CD8-positive, alpha-beta memory T cell (primary cell): ENCODE measurements at regions not wholly inside any gene's neighbourhood (a gene's known extent, or its start where the extent isn't known, plus 50 kb on each side); places are given as distances from the start of the nearest gene placed in this dataset.

Experiments
- CTCF ChIA-PET: fragments of 350-600 bp; sonication (Branson Sonifier 250); formaldehyde crosslinking; loops from one replicate; lab custom pipeline; 2021; ENCODE audit warnings: antibody characterized with exemption; lab: Charles Lee
- POLR2A ChIA-PET: fragments of 350-600 bp; sonication (Branson Sonifier 250); formaldehyde crosslinking; loops from one replicate; lab custom pipeline; 2021; ENCODE audit warnings: antibody characterized with exemption; lab: Charles Lee
- DNase-seq, 5 donors: peaks; one replicate each; pipeline versions ENCODE4 v3.0.0 to v3.0.0-alpha.2; 2020 to 2022; ENCODE audit warnings: mixed read lengths in 1 of 5
- H3K27ac ChIP-seq: one replicate; pipeline ENCODE4 v1.7.0; 2013; ENCODE audit warnings: low read depth, mild to moderate bottlenecking, low read length, moderate library complexity
- H3K27me3 ChIP-seq: 2 replicates; pipeline ENCODE4 v1.7.0; 2013; ENCODE audit warnings: low read length, mild to moderate bottlenecking; ENCODE audit not compliant: insufficient read depth, poor library complexity, severe bottlenecking
- H3K36me3 ChIP-seq: 2 replicates; pipeline ENCODE4 v1.7.0; 2013; ENCODE audit warnings: mild to moderate bottlenecking, low read length, moderate library complexity; ENCODE audit not compliant: insufficient read depth
- H3K4me1 ChIP-seq: 2 replicates; pipeline ENCODE4 v1.7.0; 2013; ENCODE audit warnings: mild to moderate bottlenecking, low read length, moderate library complexity; ENCODE audit not compliant: insufficient read depth
- H3K4me3 ChIP-seq: 2 replicates; pipeline ENCODE4 v1.7.0; 2013; ENCODE audit warnings: mild to moderate bottlenecking, low read length
- H3K9me3 ChIP-seq: 2 replicates; pipeline ENCODE4 v1.7.0; 2013; ENCODE audit warnings: mild to moderate bottlenecking, low read length
- H3K27ac Mint-ChIP-seq, 8 donors: one replicate each; pipeline ENCODE4 v1.8.0; 2020 to 2021; ENCODE audit warnings: mixed read lengths in 8 of 8, mild to moderate bottlenecking in 6 of 8, inconsistent platforms in 3 of 8, moderate library complexity in 3 of 8
- H3K27me3 Mint-ChIP-seq, 2 donors: one replicate each; pipeline ENCODE4 v1.8.0; 2020 to 2021; ENCODE audit warnings: mixed read lengths in 2 of 2, mild to moderate bottlenecking in 1 of 2, moderate library complexity in 1 of 2
- H3K36me3 Mint-ChIP-seq, 3 donors: one replicate each; pipeline ENCODE4 v1.8.0; 2020 to 2021; ENCODE audit warnings: mixed read lengths in 3 of 3, inconsistent platforms in 1 of 3, mild to moderate bottlenecking in 1 of 3
- H3K4me1 Mint-ChIP-seq, 3 donors: one replicate each; pipeline ENCODE4 v1.8.0; 2020 to 2021; ENCODE audit warnings: mixed read lengths in 3 of 3, inconsistent platforms in 1 of 3, mild to moderate bottlenecking in 1 of 3
- H3K4me3 Mint-ChIP-seq, 7 donors: one replicate each; pipeline ENCODE4 v1.8.0; 2020 to 2021; ENCODE audit warnings: mixed read lengths in 7 of 7, mild to moderate bottlenecking in 6 of 7, moderate library complexity in 4 of 7, inconsistent platforms in 2 of 7
- H3K9me3 Mint-ChIP-seq, 5 donors: one replicate each; pipeline ENCODE4 v1.8.0; 2020 to 2022; ENCODE audit warnings: mixed read lengths in 5 of 5, mild to moderate bottlenecking in 3 of 5, moderate library complexity in 2 of 5, inconsistent platforms in 1 of 5

GRCh38 chr13:100892981-100893380 lies 218.4 kb upstream of the TMTC4 start:
- ChIA-PET CTCF (no interaction called here), POLR2A (no interaction called here)
- no peaks in the 10 kb centered on the region for H3K9me3 ChIP-seq
- DNase-seq = no peak
- Mint-ChIP-seq H3K9me3 (peaks cover 0 to 2% (median 0%) of the 10 kb centered on the region in 5 donors), H3K4me3 (no peak overlapping the region), H3K27me3 (peaks cover 0 to 3% of the 10 kb centered on the region in 2 donors), H3K36me3 (no peaks in the 10 kb centered on the region), H3K4me1 (no peaks in the 10 kb centered on the region), H3K27ac (no peak overlapping the region)
- no peaks in the 10 kb centered on the region for H3K27me3 ChIP-seq
- H3K4me3 ChIP-seq = no peak overlapping the region
- H3K4me1 ChIP-seq = no peaks in the 10 kb centered on the region
- no peak overlapping the region for H3K27ac ChIP-seq
- no peaks in the 10 kb centered on the region for H3K36me3 ChIP-seq

- H3K4me1 ChIP-seq = no peaks in the 10 kb centered on the region
- H3K36me3 Mint-ChIP-seq = no peaks in the 10 kb centered on the region
- no peaks in the 10 kb centered on the region for H3K36me3 ChIP-seq
- H3K9me3 ChIP-seq = no peaks in the 10 kb centered on the region
- peaks cover 0 to 3% of the 10 kb centered on the region in 2 donors for H3K27me3 Mint-ChIP-seq
- no peak overlapping the region for H3K4me3 Mint-ChIP-seq
- DNase-seq = no peak
- no peak overlapping the region for H3K4me3 ChIP-seq
- CTCF ChIA-PET = no interaction called here
- H3K27ac ChIP-seq = no peak overlapping the region
- no peak overlapping the region for H3K27ac Mint-ChIP-seq
- H3K9me3 Mint-ChIP-seq = peaks cover 0 to 2% (median 0%) of the 10 kb centered on the region in 5 donors
- no peaks in the 10 kb centered on the region for H3K4me1 Mint-ChIP-seq
- POLR2A ChIA-PET = no interaction called here
- no peaks in the 10 kb centered on the region for H3K27me3 ChIP-seq
Observed at GRCh38 chr13:100890645-100891044, 216.1 kb upstream of the TMTC4 start.

- POLR2A ChIA-PET = no interaction called here
Observed at GRCh38 chr13:100887729-100888151, 213.1 kb upstream of the TMTC4 start.

GRCh38 chr13:100883453-100883852 lies 208.9 kb upstream of the TMTC4 start:
- Histone ChIP-seq H3K27ac (no peak overlapping the region), H3K4me1 (no peaks in the 10 kb centered on the region), H3K9me3 (no peaks in the 10 kb centered on the region), H3K36me3 (no peaks in the 10 kb centered on the region), H3K27me3 (no peaks in the 10 kb centered on the region), H3K4me3 (no peak overlapping the region)
- H3K36me3 Mint-ChIP-seq = no peaks in the 10 kb centered on the region
- peaks cover 0 to 9% of the 10 kb centered on the region in 2 donors for H3K27me3 Mint-ChIP-seq
- no peak for DNase-seq
- peaks cover 0 to 2% (median 0%) of the 10 kb centered on the region in 5 donors for H3K9me3 Mint-ChIP-seq
- POLR2A ChIA-PET = no interaction called here
- CTCF ChIA-PET = interaction anchor here (0.7 kb wide), 1 partner anchor 329 kb away, joined by 3 read pairs; no protein-coding TSS in a partner anchor
- no peak overlapping the region for H3K27ac Mint-ChIP-seq
- H3K4me1 Mint-ChIP-seq = no peaks in the 10 kb centered on the region
- no peak overlapping the region for H3K4me3 Mint-ChIP-seq

More at GRCh38 chr13:100887729-100888151, 213.1 kb upstream of the TMTC4 start:
- Histone ChIP-seq H3K27ac (no peak overlapping the region), H3K27me3 (no peaks in the 10 kb centered on the region), H3K9me3 (no peaks in the 10 kb centered on the region), H3K4me3 (no peak overlapping the region), H3K36me3 (no peaks in the 10 kb centered on the region), H3K4me1 (no peaks in the 10 kb centered on the region)
- no peak overlapping the region for H3K27ac Mint-ChIP-seq
- peaks cover 0 to 2% (median 0%) of the 10 kb centered on the region in 5 donors for H3K9me3 Mint-ChIP-seq
- peaks cover 0 to 3% of the 10 kb centered on the region in 2 donors for H3K27me3 Mint-ChIP-seq
- H3K4me3 Mint-ChIP-seq = no peak overlapping the region
- CTCF ChIA-PET = no interaction called here
- H3K4me1 Mint-ChIP-seq = no peaks in the 10 kb centered on the region
- no peaks in the 10 kb centered on the region for H3K36me3 Mint-ChIP-seq
- no peak for DNase-seq

- Histone ChIP-seq H3K27me3 (no peaks in the 10 kb centered on the region), H3K27ac (no peak overlapping the region), H3K4me3 (no peak overlapping the region), H3K36me3 (no peaks in the 10 kb centered on the region), H3K4me1 (no peaks in the 10 kb centered on the region), H3K9me3 (no peaks in the 10 kb centered on the region)
- no peak for DNase-seq
- Mint-ChIP-seq H3K27me3 (peaks cover 0 to 10% of the 10 kb centered on the region in 2 donors), H3K4me1 (no peaks in the 10 kb centered on the region), H3K36me3 (no peaks in the 10 kb centered on the region), H3K9me3 (peaks cover 0 to 6% (median 3%) of the 10 kb centered on the region in 5 donors), H3K4me3 (no peak overlapping the region), H3K27ac (no peak overlapping the region)
- ChIA-PET CTCF (no interaction called here), POLR2A (no interaction called here)
Observed at GRCh38 chr13:100881291-100881864, 206.8 kb upstream of the TMTC4 start.

- Mint-ChIP-seq H3K27ac (no peak overlapping the region), H3K4me3 (no peak overlapping the region), H3K27me3 (peaks cover 0 to 17% of the 10 kb centered on the region in 2 donors), H3K4me1 (no peaks in the 10 kb centered on the region), H3K36me3 (peaks cover 0 to 1% (median 0%) of the 10 kb centered on the region in 3 donors), H3K9me3 (peaks cover 3 to 10% (median 5%) of the 10 kb centered on the region in 5 donors)
- no peak overlapping the region for H3K4me3 ChIP-seq
- no peaks in the 10 kb centered on the region for H3K36me3 ChIP-seq
- POLR2A ChIA-PET = no interaction called here
- no peak for DNase-seq
- H3K9me3 ChIP-seq = no peaks in the 10 kb centered on the region
- no peaks in the 10 kb centered on the region for H3K27me3 ChIP-seq
- CTCF ChIA-PET = no interaction called here
- no peaks in the 10 kb centered on the region for H3K4me1 ChIP-seq
- no peak overlapping the region for H3K27ac ChIP-seq
Observed at GRCh38 chr13:100880166-100880565, 205.6 kb upstream of the TMTC4 start.

- ChIA-PET POLR2A (no interaction called here), CTCF (no interaction called here)
- Histone ChIP-seq H3K27ac (no peak overlapping the region), H3K36me3 (no peaks in the 10 kb centered on the region), H3K4me1 (no peaks in the 10 kb centered on the region), H3K9me3 (no peaks in the 10 kb centered on the region), H3K4me3 (no peak overlapping the region), H3K27me3 (no peaks in the 10 kb centered on the region)
- Mint-ChIP-seq H3K36me3 (peaks cover 0 to 1% (median 0%) of the 10 kb centered on the region in 3 donors), H3K27me3 (peaks cover 0 to 23% of the 10 kb centered on the region in 2 donors), H3K4me1 (no peaks in the 10 kb centered on the region), H3K9me3 (peaks cover 3 to 10% (median 5%) of the 10 kb centered on the region in 5 donors), H3K4me3 (no peak overlapping the region), H3K27ac (no peak overlapping the region)
- DNase-seq = no peak
Observed at GRCh38 chr13:100879255-100879654, 204.7 kb upstream of the TMTC4 start.

- peaks cover 1 to 34% of the 10 kb centered on the region in 2 donors for H3K27me3 Mint-ChIP-seq
- CTCF ChIA-PET = no interaction called here
Observed at GRCh38 chr13:100876044-100876403, 201.4 kb upstream of the TMTC4 start.

More at GRCh38 chr13:100876044-100876403, 201.4 kb upstream of the TMTC4 start:
- Histone ChIP-seq H3K9me3 (no peaks in the 10 kb centered on the region), H3K36me3 (no peaks in the 10 kb centered on the region), H3K4me1 (no peaks in the 10 kb centered on the region), H3K27ac (no peak overlapping the region), H3K27me3 (no peaks in the 10 kb centered on the region), H3K4me3 (no peak overlapping the region)
- no peak for DNase-seq
- Mint-ChIP-seq H3K9me3 (peaks cover 3 to 10% (median 5%) of the 10 kb centered on the region in 5 donors), H3K36me3 (peaks cover 0 to 1% (median 0%) of the 10 kb centered on the region in 3 donors), H3K4me3 (no peak overlapping the region), H3K27ac (no peak overlapping the region), H3K4me1 (no peaks in the 10 kb centered on the region)
- POLR2A ChIA-PET = no interaction called here
